Posterior vena cava (tissue), 2 donors: ENCODE measurements at regions not wholly inside any gene's neighbourhood (a gene's known extent, or its start where the extent isn't known, plus 50 kb on each side); places are given as distances from the start of the nearest gene placed in this dataset.
A peak's percentile ranks its signal among the peaks of the same experiment; 100 is the strongest.
"Not testable (repeated sequence)": the region's sequence is repeated elsewhere in the genome, so short reads cannot be mapped to it uniquely, and the experiment has no call there.

Experiments
- DNase-seq: peaks from one replicate; pipeline ENCODE4 v3.0.0-alpha.2; 2020; ENCODE audit warnings: low spot score
- intact Hi-C, 2 donors: fragments of 100-400 bp; cut with DNase I; formaldehyde crosslinking; loops; one replicate each; pipeline versions ENCODE4 v1.14.1 to v1.14.2; 2022 to 2023
- donor health status: DM: yes; HTN: yes; CAD: no.
- donor health status: DM: yes; HTN: yes; CAD: no.

DNA sequence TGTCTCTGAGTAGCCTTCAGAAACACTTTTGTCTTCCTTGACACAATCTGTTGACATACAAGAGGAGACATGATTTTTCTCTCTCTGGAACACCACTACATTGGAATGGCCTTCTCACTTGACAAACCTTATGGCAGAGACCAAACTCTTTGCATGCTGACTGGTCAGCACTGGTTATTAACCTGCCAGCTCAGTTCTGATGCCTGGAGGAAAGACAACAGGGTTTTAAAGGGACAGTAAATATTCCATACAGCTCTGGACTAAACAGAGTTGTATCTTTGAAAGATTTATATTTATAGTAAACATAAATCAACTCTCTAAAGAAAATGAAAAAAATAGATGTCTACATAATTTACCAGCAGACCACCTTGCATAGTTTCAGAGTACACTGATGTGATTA lies 1139.1 kb upstream of the CDH8 start:
- intact Hi-C loops, result loop anchor here in 1 of 2 donors (5.0 kb wide), 1 partner anchor 798 kb away; no protein-coding TSS in a partner anchor
- DNase-seq, result no peak

DNA sequence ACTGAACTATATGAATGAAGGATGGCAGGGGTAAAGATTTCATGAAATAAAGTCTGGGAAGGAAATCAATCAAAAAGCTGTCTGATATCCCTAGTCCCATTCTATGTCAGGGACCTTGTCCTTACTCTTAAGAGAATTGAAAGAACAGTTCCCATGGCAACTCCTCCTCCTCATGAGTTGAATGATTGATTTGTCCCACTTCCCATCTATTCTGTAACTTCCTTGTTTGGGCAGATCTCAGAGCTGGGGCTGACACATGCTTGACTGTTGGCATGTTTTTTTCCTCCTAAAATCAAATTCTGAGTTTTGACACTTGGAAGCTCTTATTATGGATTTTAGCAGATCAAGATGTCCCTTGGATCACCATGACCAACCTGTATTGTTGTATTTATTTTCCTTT lies 1138.6 kb upstream of the CDH8 start:
- no peak for DNase-seq
- intact Hi-C loops, result loop anchor here in 1 of 2 donors (5.0 kb wide), 1 partner anchor 798 kb away; no protein-coding TSS in a partner anchor

DNA sequence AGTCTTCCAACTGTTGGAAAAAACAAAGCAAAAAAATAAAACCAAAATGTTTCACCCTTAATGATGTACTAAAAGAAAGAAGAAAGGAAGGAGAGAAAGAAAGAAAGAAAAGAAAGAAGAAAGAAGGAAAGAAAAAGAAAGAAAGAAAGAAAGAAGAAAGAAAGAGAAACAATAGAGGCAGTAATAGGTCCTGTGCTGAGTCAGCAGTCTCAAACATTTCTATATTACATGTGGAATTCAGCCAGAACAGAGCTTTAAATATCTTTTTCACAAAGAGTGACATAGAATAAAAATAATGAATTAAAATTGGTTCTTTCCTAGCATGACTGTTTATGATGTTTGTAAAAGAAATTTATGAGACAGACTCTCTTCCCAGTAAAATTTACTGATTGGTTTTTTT lies 1135.3 kb upstream of the CDH8 start:
- no peak for DNase-seq
- intact Hi-C loops, result no loop called here

DNA sequence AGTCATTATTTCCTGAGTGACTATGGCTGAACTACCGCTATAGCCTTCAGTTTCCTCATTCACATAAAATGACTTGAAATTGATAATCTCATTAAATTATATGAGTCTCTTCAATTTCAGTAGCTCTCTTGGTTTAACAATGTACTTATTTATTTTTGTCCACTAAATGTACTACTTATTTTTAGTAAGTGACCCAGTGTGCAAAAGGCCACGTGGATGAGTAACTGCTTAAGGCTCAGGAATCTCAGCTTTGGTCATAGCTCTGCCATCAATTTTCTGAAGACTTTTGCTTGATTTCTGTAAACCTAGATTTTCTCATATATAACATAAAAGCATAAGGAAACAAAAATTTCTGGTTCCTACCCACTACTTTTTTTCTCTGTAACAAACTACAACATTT lies 1132.9 kb upstream of the CDH8 start:
- DNase-seq, result no peak
- intact Hi-C loops, result no loop called here

DNA sequence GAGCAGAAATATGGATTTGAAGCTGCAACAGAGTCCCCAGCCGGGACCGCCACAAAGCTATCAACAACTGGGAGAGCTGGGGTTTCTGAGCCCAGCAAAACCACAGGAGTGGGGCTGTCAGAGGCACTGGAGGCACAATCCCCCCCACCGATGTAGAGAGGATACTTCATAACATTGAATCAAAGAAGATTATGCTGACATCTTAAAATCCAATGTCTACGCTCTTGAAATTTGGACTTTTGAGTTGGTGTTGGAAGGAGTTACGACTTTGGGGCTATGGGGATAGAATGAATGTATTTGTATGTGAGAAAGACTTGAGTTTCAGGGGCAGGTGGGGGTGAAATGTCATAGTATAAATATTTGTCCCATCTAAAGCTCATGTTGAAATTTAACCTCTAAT lies 1121.6 kb upstream of the CDH8 start:
- no peak for DNase-seq
- intact Hi-C loops, result no loop called here

DNA sequence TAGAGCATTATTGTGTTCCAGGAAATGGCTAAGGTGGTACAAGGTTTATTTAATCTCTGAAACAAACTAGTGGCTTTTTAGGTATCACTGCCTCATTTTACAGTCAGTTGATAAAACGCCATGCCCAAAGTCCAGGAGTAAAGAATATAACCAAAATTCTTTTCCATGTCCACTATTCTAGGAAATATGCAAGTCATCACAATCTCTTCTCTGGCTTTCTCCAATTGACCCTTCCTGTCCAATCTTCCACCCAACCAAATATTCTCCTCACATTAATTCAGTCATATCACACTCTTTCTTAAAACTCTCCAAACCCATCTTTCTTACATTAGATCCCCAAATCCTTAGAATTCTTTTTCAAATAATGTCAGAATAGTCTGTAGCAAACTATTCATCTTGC lies 1110.0 kb upstream of the CDH8 start:
- intact Hi-C loops, result no loop called here
- no peak for DNase-seq

DNA sequence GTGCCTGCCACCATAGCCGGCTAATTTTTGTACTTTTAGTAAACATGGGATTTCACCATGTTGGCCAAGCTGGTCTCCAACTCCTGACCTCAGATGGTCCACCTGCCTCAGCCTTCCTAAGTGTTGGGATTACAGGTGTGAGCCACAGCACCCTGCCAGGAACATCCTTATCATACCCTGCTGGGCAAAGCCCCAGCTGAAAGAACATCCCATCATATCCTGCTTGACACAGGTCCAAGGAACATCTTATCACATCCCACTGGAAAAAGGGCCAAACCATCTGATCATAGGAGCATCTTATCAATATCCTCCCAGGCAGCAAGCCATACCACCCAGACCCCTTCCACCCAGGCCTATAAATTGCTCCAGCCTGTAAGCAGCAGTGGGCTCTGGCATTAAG lies 1109.2 kb upstream of the CDH8 start:
- DNase-seq, result no peak
- intact Hi-C loops, result no loop called here

DNA sequence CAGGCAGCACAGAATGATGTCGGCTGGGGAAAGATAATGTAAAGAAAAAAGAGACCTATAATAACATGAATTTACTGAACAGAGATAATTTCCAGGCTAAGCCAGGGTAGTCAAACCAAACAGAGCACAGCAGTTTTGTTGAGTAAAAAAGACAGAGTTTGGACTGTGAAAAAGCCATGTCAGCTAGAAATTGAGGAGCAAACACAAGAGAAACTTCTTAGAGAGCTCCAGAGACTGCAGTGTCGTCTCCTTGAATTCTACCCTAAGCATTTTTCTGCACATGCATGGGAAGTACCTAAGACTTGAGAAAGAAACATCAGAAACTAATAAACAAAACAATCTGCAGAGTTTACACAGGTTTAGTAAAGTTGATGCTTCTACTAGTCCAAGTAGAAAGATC lies 1098.8 kb upstream of the CDH8 start:
- intact Hi-C loops, result no loop called here
- no peak for DNase-seq

DNA sequence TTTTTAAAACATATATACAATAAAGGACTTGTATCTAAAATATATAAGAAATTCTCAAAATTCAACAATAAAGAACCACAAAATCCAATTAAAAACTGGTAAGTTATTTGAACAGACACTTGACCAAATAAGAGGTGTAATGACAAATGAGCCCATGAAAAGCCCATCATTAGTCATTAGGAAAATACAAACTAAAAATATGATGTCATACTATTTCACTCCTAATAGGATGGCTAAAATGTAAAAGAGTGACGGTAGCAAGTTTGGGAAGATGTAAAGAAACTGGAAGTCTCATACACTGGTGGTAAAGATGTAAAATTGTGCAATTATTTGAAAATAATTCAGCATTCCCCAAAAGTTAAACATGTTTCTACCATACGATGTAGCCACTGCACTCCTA lies 1095.3 kb upstream of the CDH8 start:
- intact Hi-C loops, result no loop called here
- no peak for DNase-seq

DNA sequence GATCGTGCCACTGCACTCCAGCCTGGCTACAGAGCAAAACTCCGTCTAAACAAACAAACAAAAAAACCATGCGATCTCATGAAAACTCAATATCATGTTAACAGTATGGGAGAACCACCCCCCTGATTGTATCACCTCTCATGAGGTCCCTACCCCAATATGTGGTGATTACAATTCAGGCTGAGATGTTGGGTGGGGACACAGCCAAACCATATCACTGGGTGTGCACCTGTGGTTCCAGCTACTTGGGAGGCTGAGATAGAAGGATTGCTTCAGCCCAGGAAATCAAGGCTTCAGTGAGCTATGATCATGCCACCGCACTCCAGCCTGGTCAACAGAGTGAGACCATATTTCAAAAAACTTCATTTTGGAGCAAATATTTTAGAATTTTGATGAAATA lies 1094.7 kb upstream of the CDH8 start:
- intact Hi-C loops, result no loop called here

DNA sequence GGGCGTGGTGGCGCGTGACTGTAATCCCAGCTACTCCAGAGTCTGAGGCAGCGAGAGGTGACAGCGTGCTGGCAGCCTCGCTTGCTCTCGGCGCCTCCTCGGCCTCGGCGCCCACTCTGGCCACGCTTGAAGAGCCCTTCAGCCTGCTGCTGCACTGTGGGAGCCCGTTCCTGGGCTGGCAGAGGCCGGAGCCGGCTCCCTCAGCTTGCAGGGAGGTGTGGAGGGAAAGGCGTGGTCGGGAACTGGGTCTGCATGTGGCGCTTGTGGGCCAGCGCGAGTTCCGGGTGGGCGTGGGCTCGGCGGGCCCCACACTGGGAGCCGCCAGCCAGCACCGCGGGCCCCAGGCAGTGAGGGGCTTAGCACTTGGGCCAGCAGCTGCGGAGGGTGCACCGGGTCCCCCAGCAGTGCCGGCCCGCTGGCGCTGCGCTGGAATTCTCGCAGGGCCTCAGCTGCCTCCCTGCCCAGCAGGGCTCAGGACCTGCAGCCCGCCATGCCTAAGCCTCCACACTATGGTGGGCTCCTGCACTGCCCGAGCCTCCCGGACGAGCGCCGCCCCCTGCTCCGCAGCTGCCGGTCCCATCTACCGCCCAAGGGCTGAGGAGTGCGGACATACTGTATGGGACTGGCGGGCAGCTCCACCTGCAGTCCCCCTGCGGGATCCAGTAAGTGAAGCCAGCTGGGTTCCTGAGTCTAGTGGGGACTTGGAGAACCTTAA lies 1093.3 kb upstream of the CDH8 start:
- DNase-seq, result no peak
- intact Hi-C loops, result no loop called here

More for the DNA sequence above, 1094.7 kb upstream of the CDH8 start:
- no peak for DNase-seq

DNA sequence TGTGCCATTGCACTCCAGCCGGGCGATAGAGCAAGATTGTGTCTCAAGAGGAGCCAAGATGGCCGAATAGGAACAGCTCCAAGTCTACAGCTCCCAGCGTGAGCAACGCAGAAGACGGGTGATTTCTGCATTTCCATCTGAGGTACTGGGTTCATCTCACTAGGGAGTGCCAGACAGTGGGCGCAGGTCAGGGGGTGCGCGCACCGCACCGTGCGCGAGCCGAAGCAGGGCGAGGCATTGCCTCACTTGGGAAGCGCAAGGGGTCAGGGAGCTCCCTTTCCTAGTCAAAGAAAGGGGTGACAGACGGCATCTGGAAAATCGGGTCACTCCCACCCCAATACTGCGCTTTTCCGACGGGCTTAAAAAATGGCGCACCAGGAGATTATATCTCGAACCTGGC lies 1083.7 kb upstream of the CDH8 start:
- DNase-seq, intact Hi-C loops: not testable (repeated sequence)

DNA sequence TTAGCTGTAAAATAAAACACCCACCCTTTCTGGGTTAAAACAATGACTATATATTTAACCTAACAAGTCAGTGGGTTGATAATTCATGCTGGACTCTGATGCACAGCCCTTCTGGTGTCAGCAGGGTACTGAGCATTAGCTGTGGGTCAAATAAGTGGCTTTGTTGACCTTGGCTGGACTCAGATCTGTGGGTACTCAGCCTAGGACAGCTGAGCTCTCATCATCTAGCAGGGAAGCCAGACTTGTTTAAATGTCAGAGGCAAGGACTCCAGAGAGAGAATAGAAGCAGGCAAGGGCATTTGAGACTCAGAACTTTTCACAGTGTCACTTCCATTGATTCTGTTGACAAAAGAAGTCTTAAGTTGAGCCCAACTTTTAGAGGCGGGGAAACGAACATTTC lies 1063.8 kb upstream of the CDH8 start:
- intact Hi-C loops, result no loop called here
- no peak for DNase-seq

DNA sequence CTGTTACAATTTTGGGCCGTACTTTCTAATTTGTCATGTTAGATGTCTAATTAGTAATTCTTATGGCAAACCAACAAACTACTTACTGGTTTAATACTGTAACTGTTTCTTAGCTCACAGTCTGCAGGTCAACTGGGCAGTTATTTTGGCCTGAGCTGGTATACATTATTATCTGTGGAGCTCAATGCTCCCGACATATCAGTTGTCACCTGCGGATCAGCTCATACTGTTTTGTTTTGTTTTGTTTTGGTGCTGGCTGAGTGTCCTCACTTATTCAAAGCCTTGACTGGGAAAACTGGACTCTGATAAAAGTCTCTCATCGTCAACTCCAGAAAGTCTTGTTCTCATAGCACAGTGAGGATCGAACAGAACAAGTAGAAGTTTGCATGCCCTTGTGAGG lies 1060.6 kb upstream of the CDH8 start:
- intact Hi-C loops, result no loop called here
- no peak for DNase-seq

DNA sequence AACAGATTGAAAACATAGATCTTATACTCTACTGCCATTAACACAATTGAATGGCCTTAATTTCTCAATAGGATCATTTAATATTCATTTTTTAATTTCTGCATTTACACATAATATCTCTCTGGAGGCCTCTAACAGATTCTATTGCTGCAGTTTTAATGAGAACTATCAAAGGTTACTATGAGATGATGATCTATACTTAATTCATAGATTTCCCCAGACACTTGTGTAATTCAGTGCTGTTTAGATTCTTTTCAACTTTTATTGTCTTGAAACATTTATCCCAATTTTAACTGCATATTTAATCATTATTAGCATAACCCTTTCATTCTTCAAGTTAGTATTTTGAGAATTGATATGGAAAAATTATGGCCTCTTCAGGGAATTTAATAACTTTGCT lies 1056.5 kb upstream of the CDH8 start:
- intact Hi-C loops, result no loop called here
- DNase-seq, result no peak

DNA sequence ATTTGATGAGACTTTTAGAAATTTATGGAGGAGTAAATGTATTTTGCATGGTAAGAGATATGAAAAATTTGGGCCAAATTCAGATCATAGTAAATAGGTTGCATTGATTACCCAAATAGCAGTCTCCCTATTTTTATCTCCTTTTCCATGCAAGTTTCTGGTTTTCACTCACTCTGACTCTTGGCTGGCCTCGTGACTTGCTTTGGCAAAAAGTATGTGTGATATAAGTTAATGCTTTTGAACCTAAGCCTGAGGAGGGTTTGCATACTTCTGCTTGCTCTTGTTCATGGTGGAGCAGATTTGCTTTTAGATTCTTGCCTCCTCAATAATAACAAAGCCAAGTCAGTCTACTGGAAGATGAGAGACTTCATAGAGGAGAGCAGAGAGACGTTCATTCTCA lies 1045.9 kb upstream of the CDH8 start:
- intact Hi-C loops, result no loop called here

DNA sequence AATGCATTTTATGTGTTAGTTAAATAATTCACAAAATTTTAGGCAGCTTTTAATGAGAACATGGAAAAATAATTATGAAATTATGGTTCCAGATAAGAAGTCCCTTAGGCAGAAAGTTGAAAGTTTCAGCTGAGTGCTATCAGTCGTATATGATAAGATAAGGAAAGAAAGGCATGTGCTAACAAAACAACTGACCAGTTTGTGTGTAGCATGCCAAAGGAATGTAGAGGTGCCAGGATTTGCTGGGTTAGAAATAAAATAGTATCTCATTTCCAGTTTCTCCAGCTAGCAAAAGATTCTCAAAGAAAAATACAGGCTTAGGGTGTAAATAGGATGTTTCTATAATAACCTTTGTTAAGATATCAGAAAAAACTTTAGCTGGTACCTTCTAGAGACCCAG lies 1044.5 kb upstream of the CDH8 start:
- DNase-seq, result no peak
- intact Hi-C loops, result no loop called here

More for the DNA sequence above, 1045.9 kb upstream of the CDH8 start:
- DNase-seq, result no peak

DNA sequence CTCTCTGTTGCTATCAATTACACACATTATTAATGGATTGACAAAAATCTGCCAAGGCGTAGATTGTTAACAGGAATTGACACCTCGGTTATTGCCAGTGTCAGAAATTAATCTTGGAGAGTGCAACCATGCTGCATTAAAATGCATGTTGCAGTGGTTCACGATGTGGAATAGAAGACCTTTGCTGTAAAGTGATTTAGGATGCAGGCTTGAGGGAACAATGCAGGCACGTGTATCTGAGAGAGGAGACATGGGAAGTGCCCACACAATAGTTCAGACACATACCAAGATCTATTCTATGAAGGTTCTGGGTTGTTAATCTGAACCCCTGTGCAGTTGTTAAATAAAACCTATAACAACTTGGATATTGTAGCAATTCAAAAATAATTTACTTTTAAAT lies 1032.8 kb upstream of the CDH8 start:
- intact Hi-C loops, result no loop called here
- no peak for DNase-seq

DNA sequence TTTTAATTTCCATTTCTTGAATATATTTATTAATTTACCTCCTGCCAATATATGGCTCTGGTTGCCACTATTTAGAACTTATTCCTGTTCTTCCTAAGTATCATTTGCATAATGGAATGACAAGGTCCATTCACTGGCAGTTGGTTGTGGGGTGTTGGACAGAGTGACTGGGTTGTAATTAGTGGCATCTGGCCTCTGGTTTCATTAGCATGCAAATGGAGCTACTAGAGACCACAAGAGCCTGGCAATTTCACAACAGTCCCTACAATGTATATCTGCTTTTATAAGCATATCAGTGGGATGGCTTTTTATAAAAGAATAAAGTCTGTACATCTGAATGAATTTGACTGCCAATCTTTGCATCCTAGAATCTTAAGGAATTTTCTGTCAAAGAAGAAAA lies 1030.9 kb upstream of the CDH8 start:
- no peak for DNase-seq
- intact Hi-C loops, result no loop called here

DNA sequence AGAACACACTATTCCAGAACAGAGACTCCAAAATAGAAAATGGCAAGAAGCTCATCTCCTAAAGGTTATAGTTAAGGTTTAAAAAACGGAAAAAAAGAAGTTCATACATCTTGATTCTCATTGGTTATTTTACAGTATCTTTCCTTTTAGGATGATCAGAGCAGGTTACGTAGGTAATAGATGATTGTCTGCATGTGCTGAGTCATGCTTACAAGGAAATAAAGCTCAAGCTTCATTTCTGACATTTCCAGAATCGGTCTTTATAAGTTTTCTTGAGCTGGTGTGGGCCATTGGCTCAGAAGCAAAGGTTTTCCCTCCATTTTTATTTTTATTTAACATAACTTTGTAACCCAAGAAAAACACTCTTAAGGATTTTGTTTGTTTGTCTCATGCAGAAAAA lies 1030.3 kb upstream of the CDH8 start:
- intact Hi-C loops, result no loop called here
- DNase-seq, result no peak

DNA sequence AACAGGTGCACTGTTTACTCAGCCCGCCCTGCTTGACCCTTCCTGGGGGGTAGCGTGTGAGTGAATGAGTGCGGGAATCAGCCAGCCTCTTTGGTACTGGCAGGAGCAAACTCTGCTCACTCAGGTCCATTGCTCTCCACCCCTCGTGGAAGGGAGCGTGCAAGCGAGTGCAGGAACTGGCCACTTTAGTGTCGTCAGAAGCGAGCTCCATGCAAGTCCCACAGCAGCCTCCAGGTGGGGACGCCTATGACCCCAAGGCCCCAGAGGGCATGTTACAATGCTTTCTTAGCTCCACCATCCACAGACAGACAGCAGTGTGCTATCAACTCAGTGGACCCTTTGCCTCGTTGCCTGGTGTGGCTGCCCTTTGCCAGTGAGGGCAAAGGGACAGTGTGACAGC lies 1025.1 kb upstream of the CDH8 start:
- intact Hi-C loops, result no loop called here
- peak; percentile 28 for DNase-seq

DNA sequence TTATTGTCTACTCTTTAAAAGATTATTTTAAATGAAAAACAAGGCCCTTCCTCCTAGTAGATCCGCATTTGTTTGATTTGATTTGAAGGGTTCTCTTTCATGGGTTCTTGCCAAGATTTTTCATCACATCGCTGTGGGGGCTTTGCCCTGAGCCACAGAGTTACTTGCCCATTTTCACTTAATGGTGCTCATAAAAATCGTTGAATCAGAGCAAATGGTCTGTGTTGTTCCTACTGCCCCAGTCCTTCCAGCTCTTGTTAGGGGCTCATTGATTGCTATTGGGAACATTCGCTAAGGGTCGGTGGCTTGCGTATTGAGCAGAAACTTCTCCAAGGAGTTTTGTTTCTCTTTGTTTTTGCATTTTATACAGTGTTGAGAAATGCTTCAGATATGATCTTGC lies 1023.4 kb upstream of the CDH8 start:
- intact Hi-C loops, result no loop called here
- no peak for DNase-seq
